Ishikawa (cell line): ENCODE measurements at regions not wholly inside any gene's neighbourhood (a gene's known extent, or its start where the extent isn't known, plus 50 kb on each side); places are given as distances from the start of the nearest gene placed in this dataset.

ENCODE experiments used
- CEBPB ChIP-seq: IDR thresholded peaks from 2 replicates; pipeline ENCODE4 v1.6.1; 2012
- CREB1 ChIP-seq: IDR thresholded peaks from 2 replicates; pipeline ENCODE4 v1.6.1; 2012; ENCODE audit warnings: low read depth
- EGR1 ChIP-seq: IDR thresholded peaks from 2 replicates; pipeline ENCODE4 v1.6.1; 2012
- EP300 ChIP-seq: IDR thresholded peaks from 2 replicates; pipeline ENCODE4 v1.6.1; 2012; ENCODE audit warnings: borderline replicate concordance
- FOXM1 ChIP-seq: IDR thresholded peaks from 2 replicates; pipeline ENCODE4 v1.6.1; 2012; ENCODE audit warnings: low read depth, borderline replicate concordance
- NFIC ChIP-seq: IDR thresholded peaks from 2 replicates; pipeline ENCODE4 v1.6.1; 2012
- RAD21 ChIP-seq: IDR thresholded peaks from 2 replicates; pipeline ENCODE4 v1.6.1; 2012; ENCODE audit warnings: low read depth
- TAF1 ChIP-seq: IDR thresholded peaks from 2 replicates; pipeline ENCODE4 v1.6.1; 2012; ENCODE audit warnings: low read depth, mild to moderate bottlenecking
- TCF12 ChIP-seq: IDR thresholded peaks from 2 replicates; pipeline ENCODE4 v1.6.1; 2012; ENCODE audit warnings: low read depth
- TEAD4 ChIP-seq: IDR thresholded peaks from 2 replicates; pipeline ENCODE4 v1.6.1; 2012
- YY1 ChIP-seq: IDR thresholded peaks from 2 replicates; pipeline ENCODE4 v1.6.1; 2012; ENCODE audit warnings: low read depth
- ZBTB7A ChIP-seq: IDR thresholded peaks from 2 replicates; pipeline ENCODE4 v1.6.1; 2012; ENCODE audit warnings: low read depth
- TF ChIP-seq, protein P1 (sequence below): IDR thresholded peaks from 2 replicates; pipeline ENCODE4 v1.6.1; 2012
- TF ChIP-seq, protein P2 (sequence below): IDR thresholded peaks from 2 replicates; pipeline ENCODE4 v1.6.1; 2012
- TF ChIP-seq, protein P3 (sequence below): IDR thresholded peaks from 2 replicates; pipeline ENCODE4 v1.6.1; 2012; ENCODE audit warnings: low read depth, mild to moderate bottlenecking

DNA sequence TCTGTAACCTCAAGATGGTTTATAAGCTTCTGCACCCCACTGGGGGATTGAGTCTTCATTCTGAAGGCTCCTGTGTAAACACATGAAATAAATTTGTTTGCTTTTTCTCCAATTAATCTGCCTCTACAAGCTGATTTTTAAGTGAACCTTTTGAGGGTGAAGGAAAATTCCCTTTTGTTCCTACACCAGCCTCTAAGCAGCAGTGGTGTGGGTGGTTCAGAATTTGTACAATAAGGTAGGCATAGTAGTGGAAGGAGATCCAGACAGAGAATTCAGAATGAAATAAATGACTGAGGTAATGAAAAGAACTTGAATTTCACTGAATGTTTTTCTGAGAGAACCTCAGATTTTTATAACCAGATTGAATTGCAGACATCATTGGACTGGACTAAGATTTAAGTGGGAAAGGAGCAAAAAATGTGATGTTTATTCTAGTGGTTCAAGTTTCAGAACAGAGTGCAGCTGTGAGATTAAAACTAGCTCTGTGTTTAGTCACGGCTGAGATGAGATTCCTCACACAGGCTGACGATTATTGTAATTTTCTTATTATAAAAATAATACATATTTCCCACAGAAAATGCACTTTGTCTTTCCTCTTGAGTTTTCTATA lies 1162.2 kb downstream of the TYW1 start:
- TF ChIP-seq YY1 (no peak), EGR1 (no peak), NFIC (no peak), FOXM1 (no peak), EP300 (no peak), ZBTB7A (no peak), TCF12 (no peak), TAF1 (no peak), CREB1 (no peak), TEAD4 (no peak), CEBPB (no peak), RAD21 (no peak)
- TF ChIP-seq, protein P1, sequence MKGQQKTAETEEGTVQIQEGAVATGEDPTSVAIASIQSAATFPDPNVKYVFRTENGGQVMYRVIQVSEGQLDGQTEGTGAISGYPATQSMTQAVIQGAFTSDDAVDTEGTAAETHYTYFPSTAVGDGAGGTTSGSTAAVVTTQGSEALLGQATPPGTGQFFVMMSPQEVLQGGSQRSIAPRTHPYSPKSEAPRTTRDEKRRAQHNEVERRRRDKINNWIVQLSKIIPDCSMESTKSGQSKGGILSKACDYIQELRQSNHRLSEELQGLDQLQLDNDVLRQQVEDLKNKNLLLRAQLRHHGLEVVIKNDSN, result no peak
- TF ChIP-seq, protein P2, sequence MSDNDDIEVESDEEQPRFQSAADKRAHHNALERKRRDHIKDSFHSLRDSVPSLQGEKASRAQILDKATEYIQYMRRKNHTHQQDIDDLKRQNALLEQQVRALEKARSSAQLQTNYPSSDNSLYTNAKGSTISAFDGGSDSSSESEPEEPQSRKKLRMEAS, result no peak
- TF ChIP-seq, protein P3, sequence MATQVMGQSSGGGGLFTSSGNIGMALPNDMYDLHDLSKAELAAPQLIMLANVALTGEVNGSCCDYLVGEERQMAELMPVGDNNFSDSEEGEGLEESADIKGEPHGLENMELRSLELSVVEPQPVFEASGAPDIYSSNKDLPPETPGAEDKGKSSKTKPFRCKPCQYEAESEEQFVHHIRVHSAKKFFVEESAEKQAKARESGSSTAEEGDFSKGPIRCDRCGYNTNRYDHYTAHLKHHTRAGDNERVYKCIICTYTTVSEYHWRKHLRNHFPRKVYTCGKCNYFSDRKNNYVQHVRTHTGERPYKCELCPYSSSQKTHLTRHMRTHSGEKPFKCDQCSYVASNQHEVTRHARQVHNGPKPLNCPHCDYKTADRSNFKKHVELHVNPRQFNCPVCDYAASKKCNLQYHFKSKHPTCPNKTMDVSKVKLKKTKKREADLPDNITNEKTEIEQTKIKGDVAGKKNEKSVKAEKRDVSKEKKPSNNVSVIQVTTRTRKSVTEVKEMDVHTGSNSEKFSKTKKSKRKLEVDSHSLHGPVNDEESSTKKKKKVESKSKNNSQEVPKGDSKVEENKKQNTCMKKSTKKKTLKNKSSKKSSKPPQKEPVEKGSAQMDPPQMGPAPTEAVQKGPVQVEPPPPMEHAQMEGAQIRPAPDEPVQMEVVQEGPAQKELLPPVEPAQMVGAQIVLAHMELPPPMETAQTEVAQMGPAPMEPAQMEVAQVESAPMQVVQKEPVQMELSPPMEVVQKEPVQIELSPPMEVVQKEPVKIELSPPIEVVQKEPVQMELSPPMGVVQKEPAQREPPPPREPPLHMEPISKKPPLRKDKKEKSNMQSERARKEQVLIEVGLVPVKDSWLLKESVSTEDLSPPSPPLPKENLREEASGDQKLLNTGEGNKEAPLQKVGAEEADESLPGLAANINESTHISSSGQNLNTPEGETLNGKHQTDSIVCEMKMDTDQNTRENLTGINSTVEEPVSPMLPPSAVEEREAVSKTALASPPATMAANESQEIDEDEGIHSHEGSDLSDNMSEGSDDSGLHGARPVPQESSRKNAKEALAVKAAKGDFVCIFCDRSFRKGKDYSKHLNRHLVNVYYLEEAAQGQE, result no peak

DNA sequence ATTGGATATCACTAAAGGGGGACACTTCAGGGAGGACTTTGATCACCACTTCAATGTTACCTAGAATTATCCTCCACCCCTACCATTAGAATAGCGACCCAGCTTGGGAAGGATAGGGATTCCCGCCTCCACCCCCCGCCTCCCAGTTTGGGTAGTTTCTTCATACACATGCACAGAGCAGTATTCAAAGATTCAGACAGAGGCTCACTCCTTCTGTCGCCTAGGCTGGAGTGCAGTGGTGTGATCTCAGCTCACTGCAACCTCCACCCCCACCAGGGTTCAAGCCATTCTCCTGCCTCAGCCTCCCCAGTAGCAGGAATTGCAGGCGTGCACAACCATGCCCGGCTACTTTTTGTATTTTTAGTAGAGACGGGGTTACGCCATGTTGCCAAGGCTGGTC lies 1166.1 kb downstream of the TYW1 start:
- TF ChIP-seq YY1, result no peak
- TF ChIP-seq, protein P1, result no peak
- TF ChIP-seq FOXM1, result no peak

DNA sequence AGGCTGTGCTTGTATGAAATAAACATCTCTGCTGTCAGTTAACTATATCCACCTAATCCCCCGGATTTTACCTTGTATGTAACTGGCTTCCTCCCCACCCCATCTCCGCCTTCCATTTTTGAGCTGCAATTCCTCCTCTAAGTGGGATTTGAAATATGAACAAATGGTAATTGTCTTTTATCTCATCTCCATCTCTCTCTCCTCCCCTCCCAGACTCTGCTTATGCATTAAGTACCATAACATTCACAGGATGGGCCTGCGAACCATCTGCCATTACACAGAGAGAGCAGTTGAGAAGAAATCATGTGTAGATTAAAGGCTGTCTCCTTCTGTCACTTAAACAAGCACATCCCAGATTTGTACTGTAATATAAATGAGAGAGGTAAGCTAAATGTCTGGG lies 1169.9 kb downstream of the TYW1 start:
- no peak for TF ChIP-seq FOXM1
- no peak for TF ChIP-seq CEBPB
- TF ChIP-seq TAF1, result no peak
- TF ChIP-seq, protein P2, result no peak
- no peak for TF ChIP-seq TEAD4
- no peak for TF ChIP-seq EP300
- no peak for TF ChIP-seq RAD21
- TF ChIP-seq, protein P1, result no peak
- no peak for TF ChIP-seq YY1
- TF ChIP-seq CREB1, result no peak
- no peak for TF ChIP-seq TCF12
- TF ChIP-seq, protein P3, result no peak
- TF ChIP-seq ZBTB7A, result no peak
- no peak for TF ChIP-seq EGR1
- no peak for TF ChIP-seq NFIC

DNA sequence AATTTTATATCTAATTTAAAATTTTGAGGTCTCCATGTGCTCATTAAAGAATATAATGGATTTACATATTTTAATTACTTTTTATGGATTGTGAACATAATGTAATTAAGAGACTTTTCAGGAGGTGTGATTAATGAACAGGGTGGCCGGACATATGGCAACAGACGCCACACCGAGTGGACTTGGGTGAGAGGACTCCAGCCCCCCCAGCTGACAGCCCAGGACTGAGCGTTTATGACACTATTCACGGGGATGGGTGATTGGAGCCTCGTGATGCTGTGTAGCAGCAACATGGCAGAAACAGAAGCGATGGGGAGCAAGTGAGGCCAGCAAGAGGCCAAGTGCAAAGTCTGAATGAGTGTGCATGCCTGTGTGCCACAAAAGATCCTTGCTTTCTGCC lies 1176.9 kb downstream of the TYW1 start:
- no peak for TF ChIP-seq YY1
- no peak for TF ChIP-seq TCF12
- TF ChIP-seq, protein P2, result no peak
- TF ChIP-seq CREB1, result no peak
- TF ChIP-seq EGR1, result no peak
- no peak for TF ChIP-seq CEBPB
- no peak for TF ChIP-seq TEAD4
- TF ChIP-seq FOXM1, result no peak

DNA sequence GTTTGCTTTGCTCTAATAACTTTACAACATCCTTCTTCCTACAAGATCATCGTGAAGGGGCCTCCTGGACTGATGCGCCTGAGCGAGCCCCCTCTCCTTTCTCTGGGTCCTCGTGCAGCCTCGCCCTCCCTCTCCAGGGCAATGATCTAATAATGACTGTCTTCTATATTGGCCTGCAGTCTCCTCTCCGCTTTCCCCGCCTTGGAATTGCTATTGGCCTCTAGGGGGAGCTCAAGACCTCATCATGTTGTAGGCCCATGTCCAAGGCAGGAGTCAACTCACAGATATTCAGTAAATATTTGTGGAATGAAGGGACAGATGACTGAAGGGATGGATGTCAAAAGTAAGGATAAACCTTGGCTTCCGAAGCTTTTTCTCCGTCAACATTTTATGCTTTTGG lies 1180.3 kb downstream of the TYW1 start:
- peak; percentile 21; the same call in 1 of the 2 replicates for TF ChIP-seq RAD21
- TF ChIP-seq ZBTB7A, result no peak

DNA sequence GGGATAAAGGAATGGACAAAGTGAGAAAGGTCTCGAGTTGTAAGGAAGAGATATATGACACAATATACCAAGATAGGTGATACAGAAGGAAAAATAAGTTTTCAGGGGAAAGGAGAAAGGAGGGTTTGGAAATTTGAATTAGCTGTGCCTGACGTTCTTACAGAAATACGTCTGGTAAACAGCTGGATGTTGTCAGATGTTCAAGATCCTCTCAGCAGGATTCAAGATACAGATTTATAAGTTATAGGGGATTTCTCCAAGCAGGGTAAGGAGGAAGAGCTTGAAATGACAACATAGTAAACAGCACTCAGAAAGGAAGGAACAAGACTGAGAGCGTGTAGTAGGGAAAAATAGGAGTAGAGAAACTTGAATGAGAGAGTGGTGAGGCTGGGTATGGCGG lies 1184.1 kb downstream of the TYW1 start:
- TF ChIP-seq, protein P2, result no peak
- TF ChIP-seq CEBPB (no peak), TCF12 (no peak)
